GM18868 (cell line): ENCODE measurements at regions not wholly inside any gene's neighbourhood (a gene's known extent, or its start where the extent isn't known, plus 50 kb on each side); places are given as distances from the start of the nearest gene placed in this dataset.
A peak's percentile ranks its signal among the peaks of the same experiment; 100 is the strongest.

Experiments
- ATAC-seq: cut with Tn5 transposase; IDR thresholded peaks from one replicate; pipeline ENCODE4 v1.9.1; 2021; ENCODE audit warnings: mild to moderate bottlenecking, moderate library complexity; ENCODE audit not compliant: unreplicated experiment

- peak; percentile 95 for ATAC-seq
Observed at GRCh38 chrX:139126493-139126892, 404.0 kb upstream of the F9 start.

DNA sequence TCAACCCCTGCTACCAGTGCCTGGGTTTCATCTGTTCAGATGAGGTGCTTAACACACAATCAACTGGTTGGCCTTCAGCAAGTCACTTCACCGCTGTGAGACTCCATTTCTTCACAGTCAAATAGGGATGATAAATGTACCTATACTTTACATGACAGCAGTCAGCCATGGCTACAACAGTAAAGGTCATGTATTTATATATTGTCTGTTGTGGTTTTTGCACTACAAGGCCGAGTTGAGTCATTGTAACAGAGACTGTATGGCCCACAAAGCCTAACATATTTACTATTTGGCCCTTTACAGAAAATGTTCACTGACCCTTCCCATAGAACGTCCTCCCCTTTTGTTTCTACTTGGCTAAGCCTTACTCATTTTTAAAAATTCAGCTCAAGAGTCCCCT is 404.6 kb upstream of the F9 start:
- no peak for ATAC-seq

DNA sequence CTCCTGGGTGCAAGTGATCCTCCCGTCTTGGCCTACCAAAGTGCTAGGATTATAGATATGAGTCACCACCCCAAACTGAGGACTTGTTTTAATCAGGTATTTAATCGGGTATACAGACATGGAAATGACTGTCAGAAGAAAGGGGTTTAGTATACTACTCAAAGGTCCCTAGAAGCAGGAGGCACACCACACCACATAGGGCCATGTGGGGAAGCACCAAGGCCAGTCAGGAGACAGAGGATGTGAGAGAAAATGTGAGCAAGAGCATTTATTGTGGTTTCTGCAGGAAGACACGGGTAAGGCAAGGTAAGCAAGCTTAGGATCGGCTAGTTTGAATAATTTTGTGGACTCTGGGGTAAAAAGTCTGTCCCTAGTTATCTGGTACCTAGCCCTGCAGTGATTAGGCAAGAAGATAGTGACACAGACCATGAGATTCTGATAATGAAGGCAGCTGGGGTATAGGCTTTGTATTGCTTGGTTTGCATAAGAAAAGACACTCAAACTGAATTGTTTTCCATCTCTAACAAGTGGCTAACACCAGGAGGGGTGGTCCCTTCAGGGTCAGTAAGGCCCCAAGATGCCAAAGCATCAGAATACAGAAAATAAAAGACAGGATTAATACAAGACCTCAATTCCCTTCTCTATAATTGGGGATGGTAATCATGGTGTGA is 408.8 kb upstream of the F9 start:
- no peak for ATAC-seq

DNA sequence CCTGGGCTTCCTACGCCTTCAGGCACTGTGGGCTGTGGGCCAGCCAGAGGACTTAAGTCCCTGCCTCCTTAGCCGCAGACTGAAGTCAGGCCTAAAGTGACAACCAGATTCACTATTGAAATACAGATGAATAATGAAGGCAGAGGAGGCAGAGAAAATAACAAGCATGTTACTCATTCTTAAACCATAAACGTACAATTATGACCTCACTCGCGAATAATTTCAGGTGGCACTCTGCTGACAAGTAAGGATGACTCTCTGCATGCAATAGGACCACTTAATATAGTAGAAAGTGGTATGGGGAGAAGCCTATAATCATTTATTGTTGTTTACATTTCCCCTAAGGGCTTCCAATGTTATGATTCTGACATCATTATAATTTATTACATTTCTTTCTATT is 409.2 kb upstream of the FGF13 start:
- ATAC-seq = no peak

GRCh38 chrX:139113708-139114107 is 402.2 kb upstream of the FGF13 start:
- no peak for ATAC-seq

GRCh38 chrX:139112432-139112831 is 400.9 kb upstream of the FGF13 start:
- no peak for ATAC-seq

DNA sequence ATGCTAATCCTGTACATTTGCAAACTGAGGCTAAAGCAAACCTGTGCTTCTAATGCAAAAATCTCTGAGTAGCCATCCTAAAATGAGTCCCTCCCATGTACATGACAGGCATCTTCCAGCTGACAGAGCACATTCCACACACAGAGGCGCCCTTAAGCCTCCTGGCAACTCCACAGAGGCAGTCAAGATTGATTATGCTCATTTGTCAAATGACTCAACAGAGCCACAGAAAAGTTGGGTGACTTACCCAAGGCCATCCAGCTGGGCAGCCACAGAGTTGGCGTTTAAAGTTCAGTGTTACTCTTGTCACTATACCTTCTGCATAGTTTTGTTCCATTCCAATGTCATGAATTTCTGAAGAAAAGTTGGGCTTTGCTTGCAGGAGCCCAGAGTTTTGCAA is 394.6 kb upstream of the FGF13 start:
- no peak for ATAC-seq

- ATAC-seq = no peak
Observed at GRCh38 chrX:139094671-139095592, 383.4 kb upstream of the FGF13 start.

- no peak for ATAC-seq
Observed at GRCh38 chrX:139093201-139093600, 381.7 kb upstream of the FGF13 start.

DNA sequence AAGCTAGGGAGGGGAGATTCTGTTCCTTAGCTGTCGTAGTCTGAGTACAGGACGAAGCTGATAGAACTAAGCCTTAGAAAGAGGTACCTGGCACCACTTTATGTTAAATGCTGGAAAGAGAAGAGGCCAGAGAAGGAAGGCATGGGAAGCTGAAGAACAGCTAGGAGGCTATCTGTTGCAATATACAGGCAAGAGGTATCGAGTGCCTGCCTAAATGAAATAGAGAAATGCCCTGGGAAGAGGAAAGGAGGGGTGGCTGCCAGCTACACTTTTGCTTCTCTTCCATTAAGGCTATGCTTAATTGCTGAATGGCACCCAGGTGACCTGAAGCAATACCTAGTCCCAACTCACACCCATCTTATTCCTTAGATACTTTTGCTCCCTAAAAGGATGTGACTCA is 380.4 kb upstream of the FGF13 start:
- no peak for ATAC-seq

DNA sequence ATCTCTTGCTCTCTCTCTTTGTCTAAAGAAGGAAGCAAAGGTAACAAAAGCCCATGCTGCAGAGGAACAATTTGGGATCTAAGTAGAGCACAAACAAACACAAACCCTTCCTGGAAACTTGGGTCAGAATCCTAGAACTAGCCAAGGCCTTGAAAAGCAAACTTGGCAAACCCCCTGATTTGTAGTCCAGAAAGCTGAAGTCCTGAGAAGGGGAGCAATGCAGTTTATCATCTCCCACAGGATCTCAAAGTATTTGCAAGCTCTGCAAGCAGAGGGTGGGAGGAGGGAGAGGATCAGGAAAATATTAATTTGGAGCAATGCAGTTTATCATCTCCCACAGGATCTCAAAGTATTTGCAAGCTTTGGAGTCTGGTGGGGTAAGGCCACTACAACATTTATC is 379.5 kb upstream of the FGF13 start:
- ATAC-seq = no peak

- no peak for ATAC-seq
Observed at GRCh38 chrX:139086246-139086645, 374.7 kb upstream of the FGF13 start.

- ATAC-seq = no peak
Observed at GRCh38 chrX:139085404-139085803, 373.9 kb upstream of the FGF13 start.

DNA sequence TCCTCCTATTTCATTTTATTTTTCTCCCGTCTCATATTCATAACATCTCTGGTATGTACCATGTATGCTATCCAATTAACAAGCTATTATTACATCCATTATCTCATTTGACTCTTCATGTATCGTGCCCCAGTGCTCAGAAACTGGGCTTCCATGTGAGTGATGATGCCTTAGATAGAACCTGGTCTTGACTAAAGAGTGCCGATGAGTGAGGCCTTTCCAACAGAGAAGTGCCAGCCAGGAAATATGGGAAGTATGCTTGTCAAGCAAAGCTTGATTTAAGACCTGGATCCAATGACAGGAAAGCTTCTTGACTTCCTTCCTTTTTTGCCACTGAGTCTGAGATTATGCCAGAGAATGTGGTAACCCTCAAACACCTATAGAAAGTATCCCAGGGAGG is 371.7 kb upstream of the FGF13 start:
- ATAC-seq = no peak

DNA sequence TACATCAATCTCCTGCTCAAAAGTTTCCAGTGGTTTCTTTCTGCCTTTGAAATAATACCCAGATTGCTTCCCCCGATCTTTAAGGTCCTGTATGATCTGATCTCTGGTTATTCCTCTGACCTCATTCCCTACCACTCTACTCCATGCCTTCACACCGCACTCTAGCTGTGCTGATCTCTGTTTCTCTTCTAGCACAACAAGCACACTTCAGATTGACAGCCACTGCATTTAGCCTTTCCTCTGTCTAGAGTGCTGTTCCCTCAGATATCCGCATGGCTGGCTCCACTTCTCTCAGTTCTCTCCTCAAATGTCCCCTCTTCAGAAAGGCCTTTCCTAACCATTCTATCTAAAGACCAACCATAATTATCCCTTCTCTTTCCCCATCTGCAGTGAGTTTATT is 370.4 kb upstream of the FGF13 start:
- ATAC-seq = no peak

DNA sequence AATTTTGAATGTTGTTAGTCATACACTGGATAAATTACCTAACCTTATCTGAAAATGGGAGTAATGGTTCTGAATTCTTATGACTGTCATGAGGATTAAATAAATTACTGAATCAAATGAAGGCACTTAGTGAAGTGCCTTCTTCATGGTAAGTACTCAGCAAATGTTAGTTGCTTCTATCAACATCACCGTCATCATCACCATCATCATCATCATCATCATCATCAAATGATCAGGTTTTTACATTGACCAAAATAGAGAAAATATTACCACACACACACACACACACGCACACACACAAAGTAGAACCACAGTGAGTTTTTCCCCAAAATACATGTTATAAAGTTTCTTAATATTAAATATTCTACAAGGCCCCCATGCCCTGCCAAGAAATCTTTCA is 368.3 kb upstream of the FGF13 start:
- no peak for ATAC-seq

DNA sequence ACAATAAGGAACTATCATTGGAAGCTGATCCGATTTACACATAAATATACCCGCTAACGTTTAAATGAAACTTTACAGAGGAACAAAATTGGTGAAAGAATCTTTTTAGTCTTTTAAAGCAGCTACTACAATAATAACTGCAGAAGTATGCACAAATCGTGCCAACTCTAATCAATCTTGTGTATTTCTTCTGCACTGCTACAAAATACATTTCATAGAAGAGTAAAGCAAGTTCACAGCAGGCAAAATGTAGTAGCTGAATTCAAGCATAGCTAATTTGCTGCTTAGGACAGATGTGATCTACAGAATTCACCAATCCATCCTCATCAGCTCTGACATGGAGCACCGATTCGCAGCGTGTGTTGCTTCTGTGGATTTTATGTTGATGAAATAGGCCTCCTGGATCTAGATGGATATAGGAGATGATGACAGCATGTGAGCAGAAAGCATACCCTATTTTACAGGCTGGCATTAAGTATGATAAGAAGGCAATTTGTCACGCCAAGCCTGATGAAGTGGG is 367.3 kb upstream of the FGF13 start:
- no peak for ATAC-seq

- ATAC-seq = no peak
Observed at GRCh38 chrX:139078342-139078741, 366.8 kb upstream of the FGF13 start.

DNA sequence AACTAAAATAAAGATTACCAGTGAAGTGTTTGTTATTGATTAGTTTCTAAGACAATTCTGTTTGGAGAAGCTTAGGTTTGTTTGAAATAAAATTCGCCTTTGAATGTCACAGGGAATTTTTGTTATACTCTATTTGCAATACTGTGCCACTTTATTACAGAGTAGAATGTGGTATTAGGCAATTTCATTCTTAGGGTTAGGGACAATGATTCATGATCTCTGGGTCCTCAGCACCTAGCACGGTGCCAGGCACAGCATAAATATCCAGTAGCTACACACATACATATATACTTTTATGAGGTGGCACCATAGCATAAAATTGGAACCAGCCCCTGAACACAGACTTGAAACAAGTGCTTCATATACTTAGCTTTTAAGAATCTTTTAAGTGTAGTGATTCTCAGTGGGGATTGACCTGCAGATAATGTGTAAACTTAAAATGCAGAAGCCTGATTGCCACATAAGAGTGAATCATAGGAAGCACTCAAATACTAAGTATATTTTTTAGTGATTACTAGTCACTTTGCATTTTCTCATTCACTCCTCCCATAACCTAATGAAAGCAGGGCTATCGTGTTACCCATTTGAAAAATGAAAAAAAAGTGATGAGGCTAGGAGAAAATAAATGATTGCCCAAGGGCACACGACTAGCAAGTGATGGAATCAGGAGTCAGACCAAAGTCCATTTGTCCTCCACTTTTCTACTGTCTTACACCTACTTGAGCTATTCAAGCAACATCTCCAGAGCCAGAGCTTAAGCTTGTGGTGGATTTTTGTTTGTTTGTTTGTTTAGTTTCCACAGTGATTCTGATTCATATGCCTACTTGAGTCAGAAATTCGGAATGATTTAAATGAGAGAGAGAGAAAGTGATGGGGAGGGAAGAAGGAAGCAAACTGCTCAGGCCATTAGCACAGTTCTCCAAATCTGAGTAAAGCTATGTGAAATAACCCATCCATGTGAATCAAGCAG is 366.0 kb upstream of the FGF13 start:
- no peak for ATAC-seq

DNA sequence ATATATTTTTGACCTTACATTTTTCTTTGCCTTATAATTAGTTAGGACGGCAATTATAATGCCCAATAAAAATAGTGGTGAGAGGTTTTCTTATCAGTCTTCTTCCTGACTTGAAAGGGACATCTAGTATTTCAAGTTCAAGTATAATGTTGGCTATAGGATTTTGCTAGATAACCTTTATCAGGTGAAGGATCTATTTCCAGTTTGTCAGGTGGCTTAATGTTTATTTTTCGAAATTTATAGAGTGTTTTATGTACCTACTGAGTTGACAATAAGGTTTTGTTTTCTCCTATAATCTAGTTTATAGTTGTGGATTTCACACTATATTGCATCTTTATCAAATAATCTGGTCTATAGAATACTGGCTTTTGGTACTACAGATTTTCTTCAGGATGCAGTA is 351.8 kb upstream of the FGF13 start:
- no peak for ATAC-seq
